ENCODE measurements at regions not wholly inside any gene's neighbourhood (a gene's known extent, or its start where the extent isn't known, plus 50 kb on each side); places are given as distances from the start of the nearest gene placed in this dataset.
"Not testable (repeated sequence)": the region's sequence is repeated elsewhere in the genome, so short reads cannot be mapped to it uniquely, and the experiment has no call there.

DNA sequence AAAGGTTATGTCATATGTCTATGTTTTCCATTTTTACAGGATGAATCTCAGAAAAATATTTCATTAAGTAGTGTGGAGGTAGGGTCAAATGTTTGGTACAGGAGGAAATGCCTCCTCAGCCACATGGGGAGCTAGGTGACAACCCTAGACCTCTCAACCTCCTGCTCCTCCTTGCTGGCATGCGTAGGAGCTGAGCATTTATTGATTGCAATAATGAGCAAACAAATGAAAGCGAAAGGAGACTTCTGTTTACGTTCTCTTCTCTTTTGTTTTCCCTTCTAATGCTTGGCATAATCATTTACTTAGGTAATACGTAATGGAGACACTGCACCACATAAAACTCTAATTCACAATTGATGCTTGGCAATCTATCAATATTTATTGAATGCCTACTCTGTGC lies 95.1 kb upstream of the CCBE1 start:
- no peaks in the 10 kb centered on the region for H3K27me3 ChIP-seq (ENCODE audit: low read depth, low read length)
- no peaks in the 10 kb centered on the region for H3K4me1 ChIP-seq (ENCODE audit: low read length)
- no peaks in the 10 kb centered on the region for H3K36me3 ChIP-seq (replicated peaks; ENCODE audit: low read depth, low read length)
- H3K79me2 ChIP-seq (ENCODE audit: low read length) = no peaks in the 10 kb centered on the region
- no peak overlapping the region for H2AFZ ChIP-seq (ENCODE audit: low read depth, low read length)
- H3K9ac ChIP-seq (ENCODE audit: low read length) = no peak overlapping the region
- H3K9me3 ChIP-seq (ENCODE audit: insufficient read depth, low read length) = no peaks in the 10 kb centered on the region
- TF ChIP-seq, protein P1, sequence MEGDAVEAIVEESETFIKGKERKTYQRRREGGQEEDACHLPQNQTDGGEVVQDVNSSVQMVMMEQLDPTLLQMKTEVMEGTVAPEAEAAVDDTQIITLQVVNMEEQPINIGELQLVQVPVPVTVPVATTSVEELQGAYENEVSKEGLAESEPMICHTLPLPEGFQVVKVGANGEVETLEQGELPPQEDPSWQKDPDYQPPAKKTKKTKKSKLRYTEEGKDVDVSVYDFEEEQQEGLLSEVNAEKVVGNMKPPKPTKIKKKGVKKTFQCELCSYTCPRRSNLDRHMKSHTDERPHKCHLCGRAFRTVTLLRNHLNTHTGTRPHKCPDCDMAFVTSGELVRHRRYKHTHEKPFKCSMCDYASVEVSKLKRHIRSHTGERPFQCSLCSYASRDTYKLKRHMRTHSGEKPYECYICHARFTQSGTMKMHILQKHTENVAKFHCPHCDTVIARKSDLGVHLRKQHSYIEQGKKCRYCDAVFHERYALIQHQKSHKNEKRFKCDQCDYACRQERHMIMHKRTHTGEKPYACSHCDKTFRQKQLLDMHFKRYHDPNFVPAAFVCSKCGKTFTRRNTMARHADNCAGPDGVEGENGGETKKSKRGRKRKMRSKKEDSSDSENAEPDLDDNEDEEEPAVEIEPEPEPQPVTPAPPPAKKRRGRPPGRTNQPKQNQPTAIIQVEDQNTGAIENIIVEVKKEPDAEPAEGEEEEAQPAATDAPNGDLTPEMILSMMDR (IDR thresholded peaks at IDR 0.05; ENCODE audit: low read depth, low read length) = no peak
- TF ChIP-seq EZH2phosphoT487 (IDR thresholded peaks at IDR 0.05; ENCODE audit: low read depth) = no peak
- no peak overlapping the region for H3K27ac ChIP-seq (ENCODE audit: low read length)
- H3K4me3 ChIP-seq (ENCODE audit: low read length) = no peak overlapping the region
- no peaks in the 10 kb centered on the region for H4K20me1 ChIP-seq (ENCODE audit: insufficient read depth, low read length)
- H3K4me2 ChIP-seq (ENCODE audit: low read length) = no peak overlapping the region

DNA sequence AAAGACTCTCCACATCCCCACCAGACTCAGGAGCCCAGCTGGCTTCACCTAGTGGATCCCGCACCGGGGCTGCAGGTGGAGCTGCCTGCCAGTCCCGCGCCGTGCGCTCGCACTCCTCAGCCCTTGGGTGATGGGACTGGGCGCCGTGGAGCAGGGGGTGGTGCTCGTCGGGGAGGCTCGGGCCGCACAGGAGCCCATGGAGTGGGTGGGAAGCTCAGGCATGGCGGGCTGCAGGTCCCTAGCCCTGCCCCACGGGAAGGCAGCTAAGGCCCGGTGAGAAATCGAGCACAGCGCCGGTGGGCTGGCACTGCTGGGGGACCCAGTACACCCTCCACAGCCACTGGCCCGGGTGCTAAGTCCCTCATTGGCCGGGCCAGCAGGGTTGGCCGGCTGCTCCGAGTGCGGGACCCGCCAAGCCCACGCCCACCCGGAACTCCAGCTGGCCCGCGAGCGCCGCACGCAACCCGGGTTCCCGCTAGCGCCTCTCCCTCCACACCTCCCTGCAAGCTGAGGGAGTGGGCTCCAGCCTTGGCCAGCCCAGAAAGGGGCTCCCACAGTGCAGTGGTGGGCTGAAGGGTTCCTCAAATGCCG lies 93.2 kb upstream of the CCBE1 start:
- H3K36me3 ChIP-seq (replicated peaks; ENCODE audit: low read depth, low read length); H3K27me3 ChIP-seq (ENCODE audit: low read depth, low read length); H3K4me1 ChIP-seq (ENCODE audit: low read length); H3K27ac ChIP-seq (ENCODE audit: low read length); H3K4me3 ChIP-seq (ENCODE audit: low read length); H3K4me2 ChIP-seq (ENCODE audit: low read length); H3K9me3 ChIP-seq (ENCODE audit: insufficient read depth, low read length); H3K9ac ChIP-seq (ENCODE audit: low read length); H3K79me2 ChIP-seq (ENCODE audit: low read length); H2AFZ ChIP-seq (ENCODE audit: low read depth, low read length); H4K20me1 ChIP-seq (ENCODE audit: insufficient read depth, low read length): not testable (repeated sequence)

DNA sequence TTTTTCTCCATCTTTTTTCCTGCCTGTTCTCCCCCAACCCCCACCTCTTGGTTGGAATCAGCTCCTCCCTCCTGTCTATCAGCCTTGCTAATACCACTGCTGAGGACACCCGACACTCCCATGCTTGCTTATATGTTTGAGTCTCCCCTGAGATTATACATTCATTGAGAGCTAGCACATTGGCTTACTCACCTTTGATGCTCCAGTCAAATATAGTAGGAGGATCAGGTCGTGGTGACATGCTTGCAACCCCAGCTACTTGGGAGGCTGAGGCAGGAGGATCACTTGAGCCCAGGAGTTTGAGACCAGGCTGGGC lies 91.5 kb upstream of the CCBE1 start:
- H3K27me3 ChIP-seq (ENCODE audit: low read depth, low read length) = peaks cover 7% of the 10 kb centered on the region; the same call in 1 of the 2 replicates
- no peaks in the 10 kb centered on the region for H3K36me3 ChIP-seq (replicated peaks; ENCODE audit: low read depth, low read length)
- no peak overlapping the region for H3K4me2 ChIP-seq (ENCODE audit: low read length)
- no peaks in the 10 kb centered on the region for H4K20me1 ChIP-seq (ENCODE audit: insufficient read depth, low read length)
- H3K4me3 ChIP-seq (ENCODE audit: low read length) = no peak overlapping the region
- H3K9me3 ChIP-seq (ENCODE audit: insufficient read depth, low read length) = no peaks in the 10 kb centered on the region
- TF ChIP-seq, protein P1 (IDR thresholded peaks at IDR 0.05; ENCODE audit: low read depth, low read length) = no peak
- no peak for TF ChIP-seq EZH2phosphoT487 (IDR thresholded peaks at IDR 0.05; ENCODE audit: low read depth)
- H3K9ac ChIP-seq (ENCODE audit: low read length) = no peak overlapping the region
- H3K79me2 ChIP-seq (ENCODE audit: low read length) = no peaks in the 10 kb centered on the region
- no peaks in the 10 kb centered on the region for H3K4me1 ChIP-seq (ENCODE audit: low read length)
- no peak overlapping the region for H3K27ac ChIP-seq (ENCODE audit: low read length)
- H2AFZ ChIP-seq (ENCODE audit: low read depth, low read length) = no peak overlapping the region

GRCh38 chr18:59787998-59788790 lies 91.0 kb upstream of the CCBE1 start:
- no peak overlapping the region for H3K27ac ChIP-seq (ENCODE audit: low read length)
- H2AFZ ChIP-seq (ENCODE audit: low read depth, low read length) = no peak overlapping the region
- no peak overlapping the region for H3K9ac ChIP-seq (ENCODE audit: low read length)

More at GRCh38 chr18:59787998-59788790, 91.0 kb upstream of the CCBE1 start:
- H4K20me1 ChIP-seq (ENCODE audit: insufficient read depth, low read length) = no peaks in the 10 kb centered on the region
- no peaks in the 10 kb centered on the region for H3K9me3 ChIP-seq (ENCODE audit: insufficient read depth, low read length)
- peaks cover 7% of the 10 kb centered on the region; the same call in 1 of the 2 replicates for H3K27me3 ChIP-seq (ENCODE audit: low read depth, low read length)
- no peak overlapping the region for H3K4me2 ChIP-seq (ENCODE audit: low read length)
- no peak overlapping the region for H3K4me3 ChIP-seq (ENCODE audit: low read length)
- TF ChIP-seq, protein P1 (IDR thresholded peaks at IDR 0.05; ENCODE audit: low read depth, low read length) = no peak
- TF ChIP-seq EZH2phosphoT487 (IDR thresholded peaks at IDR 0.05; ENCODE audit: low read depth) = no peak
- H3K4me1 ChIP-seq (ENCODE audit: low read length) = peaks cover 3% of the 10 kb centered on the region
- no peaks in the 10 kb centered on the region for H3K79me2 ChIP-seq (ENCODE audit: low read length)
- no peaks in the 10 kb centered on the region for H3K36me3 ChIP-seq (replicated peaks; ENCODE audit: low read depth, low read length)
